T-helper 2 cell (primary cell): ENCODE measurements at regions not wholly inside any gene's neighbourhood (a gene's known extent, or its start where the extent isn't known, plus 50 kb on each side); places are given as distances from the start of the nearest gene placed in this dataset.

Source experiments
- DNase-seq, 5 experiments: peaks; one replicate each; pipeline versions ENCODE4 v3.0.0 to v3.0.0-alpha.2; 2012 to 2022

DNA sequence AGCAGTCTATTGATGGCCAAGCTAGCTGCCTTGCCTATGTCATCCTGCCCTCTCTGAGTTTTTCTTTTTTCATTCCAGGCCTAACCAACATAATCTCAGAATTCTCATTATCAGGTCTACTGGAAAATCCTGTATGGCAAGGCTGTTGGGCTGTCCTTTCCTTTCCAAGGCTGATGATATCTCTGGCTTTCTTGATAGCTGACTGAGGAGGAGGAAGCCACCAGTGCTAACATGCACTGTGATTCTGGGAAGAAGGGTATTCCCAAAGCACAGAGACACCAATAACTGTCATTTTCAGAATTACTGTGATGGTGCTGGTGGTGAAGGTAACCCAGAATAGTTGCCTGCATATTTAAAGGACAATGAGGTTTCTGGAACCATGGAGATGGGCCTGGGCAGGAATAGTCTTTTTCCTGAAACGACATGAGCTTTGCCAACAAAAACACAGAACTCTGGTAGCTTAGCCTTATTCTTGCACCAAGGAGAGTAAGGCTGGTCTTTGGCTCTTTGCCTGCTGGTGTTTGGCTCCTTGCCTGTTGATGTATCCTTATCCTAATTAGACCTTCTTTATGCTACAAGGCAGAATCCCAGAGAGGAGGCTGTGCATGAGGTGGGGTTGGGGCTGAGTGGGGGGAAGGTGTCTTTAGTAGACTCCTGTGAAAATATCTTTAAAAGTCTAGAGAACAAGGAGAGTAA lies 157.4 kb downstream of the TNFSF18 start:
- no peak for DNase-seq

DNA sequence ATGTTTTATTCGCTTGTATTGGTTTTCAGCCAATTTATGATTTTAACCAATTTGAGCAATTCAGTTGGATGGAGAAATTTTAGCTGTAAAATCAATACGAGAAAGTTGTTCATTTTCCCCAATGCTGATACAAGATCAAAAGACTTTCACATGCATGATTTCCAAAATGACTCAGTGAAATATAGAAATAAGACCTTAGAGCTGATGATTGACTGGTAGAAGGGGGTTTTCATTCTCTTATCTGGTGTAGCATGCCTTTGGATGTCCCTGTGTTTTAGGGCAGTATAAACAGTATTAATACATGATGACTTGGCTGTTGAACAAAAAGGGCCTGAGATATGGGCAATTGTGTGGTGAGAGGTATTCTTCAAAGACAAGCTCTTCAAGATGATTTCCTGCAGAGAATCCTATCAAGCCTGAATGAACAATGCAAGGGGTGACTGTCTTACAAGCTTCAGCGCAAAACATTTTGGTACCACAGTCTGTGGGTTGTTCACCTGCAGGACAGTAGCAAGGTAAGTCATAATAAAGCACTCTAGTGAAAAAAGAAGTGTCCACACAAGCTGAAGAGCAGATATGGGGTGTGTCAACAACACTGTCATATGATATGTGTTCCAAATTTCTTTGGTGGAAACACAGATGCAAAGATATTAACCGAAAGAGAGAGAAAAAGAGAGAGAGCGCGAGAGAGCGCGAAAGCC lies 156.2 kb downstream of the TNFSF18 start:
- peak in 1 of 5 experiments; percentile 42 for DNase-seq

GRCh38 chr1:172895050-172895460 lies 155.7 kb downstream of the TNFSF18 start:
- DNase-seq, result peak in 1 of 5 experiments; percentile 80

DNA sequence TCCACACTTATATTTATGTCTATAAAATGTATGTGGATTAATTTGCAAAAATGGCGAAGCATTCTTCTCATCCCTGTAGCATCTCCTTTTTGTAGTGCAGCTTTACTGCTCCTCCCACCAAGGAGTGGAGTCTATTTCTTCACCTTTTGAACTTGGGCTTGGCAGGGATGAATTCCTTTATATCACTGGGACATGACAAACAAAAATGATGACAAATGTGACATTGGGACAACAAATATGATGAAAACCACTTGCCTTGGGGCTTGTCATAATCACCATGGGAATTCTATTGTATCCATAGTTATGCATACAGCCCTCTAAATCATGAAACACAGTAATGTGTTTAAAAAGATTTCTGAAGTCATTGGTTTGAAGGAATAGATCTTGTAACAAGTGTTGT lies 155.0 kb downstream of the TNFSF18 start:
- DNase-seq, result no peak

DNA sequence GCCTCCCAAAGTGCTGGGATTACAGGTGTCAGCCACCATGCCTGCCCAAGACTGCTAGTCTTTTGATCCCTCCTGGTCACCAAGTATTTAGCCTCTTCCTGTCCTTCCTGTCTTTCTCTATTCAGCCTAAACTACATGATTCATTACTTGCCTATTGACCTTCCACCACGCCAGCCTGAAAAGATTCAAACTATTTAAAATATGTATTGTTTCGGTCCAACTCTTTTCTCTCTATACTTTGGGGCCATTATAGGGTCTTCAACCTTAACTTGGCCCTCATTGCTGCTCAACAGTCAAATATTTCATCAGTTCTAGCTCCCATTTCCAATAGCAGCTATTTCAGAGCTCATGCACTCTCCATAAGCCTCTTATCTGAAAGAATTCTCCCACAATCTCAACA lies 153.0 kb downstream of the TNFSF18 start:
- DNase-seq, result no peak

DNA sequence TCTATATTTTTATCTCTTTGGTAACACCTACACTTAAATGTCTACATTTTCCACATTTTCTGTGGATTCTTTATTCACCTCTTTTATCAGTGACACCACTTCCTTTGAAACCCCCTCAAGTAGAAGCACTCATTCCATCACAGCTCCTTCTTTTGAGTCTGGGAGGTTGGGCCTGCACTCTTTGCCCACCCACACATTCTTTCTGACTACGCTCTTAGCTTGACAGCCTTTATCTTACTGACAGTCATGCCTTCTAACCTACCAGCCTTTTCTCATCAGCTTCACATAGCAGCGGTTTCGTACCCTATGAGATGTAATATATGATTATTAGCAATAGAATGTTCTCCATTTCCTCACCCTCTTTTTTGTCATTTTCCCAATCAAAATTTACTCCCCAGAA lies 151.9 kb downstream of the TNFSF18 start:
- no peak for DNase-seq

DNA sequence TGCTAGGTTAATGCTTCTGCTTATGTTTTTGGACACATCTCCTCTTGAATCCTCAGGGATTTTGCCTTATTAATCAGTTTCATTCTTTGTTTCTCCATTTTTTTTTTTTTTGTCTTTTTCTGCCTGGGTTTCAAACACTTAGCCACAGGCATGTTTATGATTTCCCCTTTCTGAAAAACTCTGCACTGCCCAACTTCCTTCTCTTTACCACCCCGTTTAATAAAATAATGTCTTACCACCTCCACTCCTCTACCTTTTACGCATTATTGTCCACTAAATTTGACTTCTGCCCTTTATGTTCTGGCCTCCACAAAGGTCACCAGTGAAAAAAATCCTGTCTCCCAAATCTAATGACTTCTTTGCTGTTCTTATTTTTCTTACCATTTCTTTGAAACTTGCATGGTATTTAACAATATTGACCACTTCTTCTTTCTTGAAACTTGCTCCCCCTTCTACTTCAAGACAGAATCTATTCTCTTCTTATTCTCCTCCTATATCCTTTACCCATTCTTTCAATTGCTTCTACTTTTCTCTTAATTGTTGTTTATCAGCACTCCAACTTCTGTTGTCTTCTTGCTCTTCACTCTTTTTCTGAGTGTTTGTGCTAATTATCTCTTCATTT lies 150.3 kb downstream of the TNFSF18 start:
- no peak for DNase-seq

- DNase-seq, result no peak
These were observed 148.5 kb downstream of the TNFSF18 start for GRCh38 chr1:172902200-172902599.

DNA sequence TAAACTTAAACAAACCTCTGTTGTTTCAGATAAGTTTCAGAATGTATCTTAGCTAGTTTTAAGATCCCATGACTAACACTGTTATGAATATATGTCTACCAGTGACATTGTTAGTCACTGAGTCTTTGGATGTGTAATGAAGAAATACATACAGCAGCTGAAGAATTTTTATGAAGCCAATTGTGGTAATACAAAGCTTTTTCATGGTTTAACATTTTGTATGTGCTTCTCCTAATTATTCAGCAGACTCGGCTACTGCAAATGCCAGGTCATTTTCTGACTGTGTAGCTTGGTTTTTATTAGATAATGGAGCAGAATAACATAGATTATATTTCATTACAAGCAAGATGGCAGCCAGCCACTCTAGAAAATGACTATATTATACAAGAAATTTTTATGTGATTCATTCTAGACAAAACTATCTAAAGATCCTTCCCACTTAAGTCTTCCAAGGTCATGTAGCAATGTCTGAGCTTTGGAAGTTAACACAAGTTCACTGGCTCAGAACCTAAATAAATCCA lies 147.8 kb downstream of the TNFSF18 start:
- DNase-seq, result no peak

DNA sequence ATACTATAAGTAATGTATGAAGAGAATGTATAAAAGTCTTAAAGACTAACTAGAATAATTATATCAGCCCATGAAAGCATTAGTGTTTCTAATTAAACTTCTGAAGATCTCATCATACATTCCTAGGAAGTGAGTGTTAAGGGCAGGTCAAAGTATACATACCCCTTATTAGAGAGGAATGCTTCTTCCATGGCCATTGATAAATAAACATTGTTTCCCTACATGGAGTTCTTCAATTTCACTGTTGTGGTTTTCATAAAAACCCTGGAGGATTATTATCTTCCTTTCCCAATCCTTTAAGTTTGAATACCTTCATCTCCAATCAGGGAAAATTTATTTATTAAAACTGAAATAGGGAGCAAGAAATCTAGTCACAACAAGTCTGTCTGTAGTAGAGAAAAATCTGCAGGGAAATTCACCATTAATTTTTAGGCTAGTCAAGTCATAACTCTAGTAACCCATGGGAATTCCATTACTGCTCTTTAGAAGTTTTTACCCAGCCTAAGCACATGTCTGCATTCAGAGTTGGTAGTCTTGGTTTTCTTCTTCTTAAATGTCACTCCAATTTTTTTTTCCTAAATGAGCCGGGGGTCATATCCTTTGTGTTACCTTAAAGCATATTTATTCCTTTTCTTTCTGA lies 147.0 kb downstream of the TNFSF18 start:
- no peak for DNase-seq

DNA sequence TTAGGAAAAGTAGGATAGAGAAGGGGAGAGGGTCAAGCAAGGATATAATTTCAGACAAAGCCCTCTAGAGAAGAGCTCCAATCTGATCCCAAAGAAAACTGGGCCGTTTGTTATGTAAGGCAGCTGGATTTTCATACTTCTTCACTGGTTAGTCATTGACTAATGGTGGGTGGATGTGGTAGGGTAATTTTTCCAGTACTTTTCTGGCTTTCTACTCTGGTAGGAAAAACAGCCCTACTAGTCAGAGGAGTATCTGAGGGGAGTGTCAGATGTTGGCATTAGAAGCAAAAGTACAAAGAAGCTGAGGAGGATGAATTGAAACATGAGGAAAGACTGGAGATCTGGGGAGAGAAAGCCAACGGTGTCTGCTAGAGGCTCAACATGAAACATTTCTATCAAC lies 145.3 kb downstream of the TNFSF18 start:
- no peak for DNase-seq

DNA sequence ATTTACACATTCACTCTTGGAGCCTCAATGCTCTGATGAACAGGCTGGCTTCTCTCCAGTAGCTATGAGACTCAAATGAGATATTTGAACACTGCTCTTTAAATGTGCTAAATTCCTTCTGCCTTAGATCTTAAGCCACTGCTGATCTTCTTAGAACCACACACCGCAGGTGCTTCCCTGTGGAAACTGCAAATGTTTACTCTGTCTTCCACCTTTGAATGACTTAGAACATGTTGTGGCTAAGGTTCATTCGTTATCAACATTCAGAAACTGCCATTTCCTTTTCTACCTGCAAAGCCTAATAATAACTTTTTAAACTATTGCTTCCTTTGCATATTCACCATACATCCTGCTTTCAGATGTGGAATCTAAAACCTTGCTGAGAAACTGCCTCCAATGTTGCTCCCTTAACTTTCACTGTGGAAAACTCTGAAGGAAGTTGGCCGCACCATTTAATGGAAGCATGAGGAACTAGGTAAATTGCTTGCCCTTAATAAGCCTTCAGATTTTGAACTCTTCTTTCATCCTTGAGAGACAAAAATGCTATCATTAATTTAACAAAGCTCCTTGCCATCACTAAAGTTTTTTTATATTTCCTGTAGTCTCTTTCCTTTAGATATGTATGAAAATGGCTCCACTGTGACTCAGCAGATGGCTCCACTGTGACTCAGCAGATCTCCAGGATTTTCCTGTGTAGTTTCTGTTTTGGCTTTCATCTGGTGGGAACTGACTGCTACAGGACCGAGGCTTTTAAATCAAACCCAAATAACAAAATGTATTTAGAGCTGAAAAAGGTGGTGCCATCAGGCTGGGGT lies 143.8 kb downstream of the TNFSF18 start:
- peak in 1 of 5 experiments; percentile 8 for DNase-seq

DNA sequence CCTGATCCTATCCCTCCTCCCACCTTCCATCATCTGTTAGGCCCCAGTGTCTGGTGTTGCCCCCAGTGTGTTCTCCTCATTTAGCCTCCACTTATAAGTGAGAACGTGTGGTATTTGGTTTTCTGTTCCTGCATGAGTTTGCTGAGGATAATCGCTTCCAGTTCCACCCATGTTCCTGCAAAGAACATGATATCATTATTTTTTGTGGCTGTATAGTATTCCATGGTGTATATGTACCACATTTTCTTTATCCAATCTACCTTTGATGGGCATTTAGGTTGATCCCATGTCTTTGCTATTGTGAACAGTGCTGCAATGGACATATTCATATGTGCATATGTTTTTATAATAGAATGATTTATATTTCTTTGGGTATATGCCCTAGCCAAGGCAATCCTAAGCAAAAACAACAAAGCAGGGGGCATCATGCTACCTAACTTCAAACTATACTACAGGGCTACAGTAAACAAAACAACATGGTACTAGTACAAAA lies 142.9 kb downstream of the TNFSF18 start:
- no peak for DNase-seq

GRCh38 chr1:172909606-172910326 lies 141.0 kb downstream of the TNFSF18 start:
- no peak for DNase-seq

DNA sequence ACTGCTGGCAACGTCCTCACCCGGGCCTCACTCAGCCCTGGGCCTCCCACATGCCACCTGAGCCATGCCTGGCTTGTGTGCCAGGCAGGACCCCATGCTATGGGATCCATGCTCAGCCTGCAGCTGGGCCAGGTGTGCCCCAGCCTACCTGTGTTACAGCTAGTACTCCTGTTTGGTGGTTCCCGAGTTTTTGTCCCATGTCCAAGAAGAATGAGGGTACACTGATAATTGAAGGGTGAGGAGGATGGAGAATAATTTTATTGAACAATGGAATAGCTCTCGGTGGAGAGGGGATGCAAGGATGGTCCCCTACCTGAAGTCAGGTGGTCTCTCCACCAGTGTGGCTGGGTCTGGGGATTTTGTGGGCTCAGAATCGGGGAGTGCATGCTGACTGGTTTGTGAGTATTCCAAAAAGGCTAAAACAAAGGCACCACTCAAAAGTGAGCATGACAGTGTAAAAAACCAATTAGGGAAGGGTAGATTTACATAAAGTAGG lies 137.9 kb downstream of the TNFSF18 start:
- no peak for DNase-seq

DNA sequence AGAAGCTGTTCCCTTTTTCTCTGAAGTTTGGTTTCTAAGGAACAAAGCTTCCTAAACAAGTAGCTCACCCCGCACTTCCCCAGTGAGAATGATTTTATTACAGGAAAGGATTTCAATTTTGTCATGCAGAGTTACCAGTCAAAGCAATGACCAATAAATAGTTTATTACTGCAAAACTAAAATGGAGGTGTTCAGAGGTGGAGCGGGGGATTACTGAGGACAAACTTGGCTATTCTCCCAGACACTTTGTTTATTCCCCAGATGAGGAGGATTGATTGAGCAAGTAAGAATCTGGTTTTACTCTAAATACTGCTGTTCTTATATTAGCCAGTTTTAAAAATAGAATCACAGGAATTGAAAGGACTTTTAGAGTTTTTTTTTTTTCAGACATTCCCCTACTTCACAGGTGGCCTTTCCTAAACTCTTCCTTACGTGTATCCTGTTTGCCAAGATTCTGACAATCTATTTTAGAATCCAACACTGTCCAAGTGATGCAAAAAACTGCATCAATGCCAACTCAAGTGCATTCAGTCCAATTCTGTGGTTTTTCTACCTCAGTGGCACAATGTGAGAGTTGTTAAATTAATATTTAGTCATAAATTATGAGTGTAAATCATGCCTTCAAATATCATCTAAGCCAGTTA lies 136.1 kb downstream of the TNFSF18 start:
- DNase-seq, result no peak

- no peak for DNase-seq
These were observed 135.5 kb downstream of the TNFSF18 start for GRCh38 chr1:172915271-172915670.

GRCh38 chr1:172916116-172916515 lies 134.6 kb downstream of the TNFSF18 start:
- DNase-seq, result no peak

DNA sequence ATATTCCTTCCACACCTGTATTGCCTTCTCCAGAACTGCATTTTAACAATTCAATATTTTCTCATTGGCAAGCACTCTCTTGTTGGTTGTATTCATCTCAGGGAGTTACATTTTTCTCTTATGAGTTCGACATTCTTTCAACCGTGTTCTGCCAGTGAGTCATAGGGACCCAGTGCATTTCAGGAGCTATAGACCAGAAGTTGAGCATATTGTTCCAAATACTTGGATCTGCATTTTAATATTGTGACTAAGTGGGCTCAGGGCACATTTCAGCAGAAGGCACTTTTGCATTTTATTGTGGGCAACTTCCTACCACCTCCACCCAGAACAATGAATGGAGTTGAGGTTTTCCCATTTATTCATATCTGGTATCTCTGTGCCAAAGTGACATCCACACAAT lies 132.8 kb downstream of the TNFSF18 start:
- no peak for DNase-seq

GRCh38 chr1:172918478-172918877 lies 132.3 kb downstream of the TNFSF18 start:
- DNase-seq, result no peak

DNA sequence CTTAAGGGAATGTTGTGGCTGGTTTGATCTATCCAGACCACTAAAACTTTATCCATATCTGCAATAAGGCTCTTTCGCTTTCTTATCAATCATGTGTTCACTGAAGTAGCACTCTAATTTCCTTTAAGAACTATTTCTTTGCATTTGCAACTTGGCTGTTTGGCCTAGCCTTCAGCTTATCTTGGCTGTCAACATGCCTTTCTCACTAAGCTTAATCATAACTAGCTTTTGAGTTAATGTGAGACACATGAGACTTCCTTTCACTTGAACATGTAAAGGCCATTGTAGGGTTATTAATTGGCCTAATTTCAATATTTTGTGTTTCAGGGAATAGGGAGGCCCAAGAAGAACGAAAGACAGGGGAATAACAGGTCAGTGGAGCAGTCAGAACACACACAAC lies 124.7 kb downstream of the TNFSF18 start:
- DNase-seq, result no peak
